Effector memory CD8-positive, alpha-beta T cell (primary cell): ENCODE measurements at regions not wholly inside any gene's neighbourhood (a gene's known extent, or its start where the extent isn't known, plus 50 kb on each side); places are given as distances from the start of the nearest gene placed in this dataset.

ENCODE experiments used
- ATAC-seq: fragments of 150-1000 bp; cut with Tn5 transposase; replicated peaks from 2 replicates; pipeline ENCODE4 v1.10.0; 2021; ENCODE audit warnings: mild to moderate bottlenecking, moderate library complexity
- DNase-seq, 3 experiments: peaks; one replicate each; pipeline ENCODE4 v3.0.0; 2021
- H3K27ac Mint-ChIP-seq, 2 donors: one replicate each; pipeline ENCODE4 v1.8.0; 2022; ENCODE audit warnings: mild to moderate bottlenecking in 2 of 2, mixed read lengths in 2 of 2, moderate library complexity in 2 of 2
- H3K27me3 Mint-ChIP-seq, 2 donors: one replicate each; pipeline ENCODE4 v1.8.0; 2022; ENCODE audit warnings: mixed read lengths in 2 of 2
- H3K36me3 Mint-ChIP-seq: one replicate; pipeline ENCODE4 v1.8.0; 2022; ENCODE audit warnings: mild to moderate bottlenecking, moderate library complexity, mixed read lengths; ENCODE audit not compliant: insufficient read depth
- H3K4me1 Mint-ChIP-seq, 2 donors: one replicate each; pipeline ENCODE4 v1.8.0; 2022; ENCODE audit warnings: low read depth in 2 of 2, mixed read lengths in 2 of 2
- H3K4me3 Mint-ChIP-seq, 2 donors: one replicate each; pipeline ENCODE4 v1.8.0; 2022; ENCODE audit warnings: mild to moderate bottlenecking in 2 of 2, mixed read lengths in 2 of 2, moderate library complexity in 2 of 2
- H3K9me3 Mint-ChIP-seq, 2 donors: one replicate each; pipeline ENCODE4 v1.8.0; 2022; ENCODE audit warnings: mixed read lengths in 2 of 2

DNA sequence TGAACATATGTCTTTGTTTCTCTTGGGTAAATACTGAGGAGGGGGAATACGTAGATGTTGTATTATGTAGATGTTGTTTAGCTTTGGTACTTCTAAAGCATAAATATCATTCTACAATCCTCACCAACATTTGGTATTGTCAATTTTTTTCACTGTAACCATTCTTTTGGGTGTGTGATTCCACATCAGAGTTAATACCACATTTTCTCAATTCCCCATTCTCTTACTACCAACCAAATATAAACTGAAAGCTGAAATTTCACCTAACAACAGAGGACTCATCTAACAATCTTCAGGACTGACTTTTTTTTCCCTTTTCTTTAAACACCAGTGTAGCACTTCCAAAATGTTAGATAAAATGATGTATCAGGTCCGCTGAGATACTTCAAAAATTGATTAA lies 120.7 kb upstream of the RIOK3 start:
- Mint-ChIP-seq H3K36me3 (peaks cover 3% of the 10 kb centered on the region), H3K4me1 (no peaks in the 10 kb centered on the region), H3K27me3 (no peaks in the 10 kb centered on the region), H3K9me3 (no peaks in the 10 kb centered on the region), H3K27ac (no peak overlapping the region), H3K4me3 (no peak overlapping the region)
- ATAC-seq (no peak), DNase-seq (no peak)

DNA sequence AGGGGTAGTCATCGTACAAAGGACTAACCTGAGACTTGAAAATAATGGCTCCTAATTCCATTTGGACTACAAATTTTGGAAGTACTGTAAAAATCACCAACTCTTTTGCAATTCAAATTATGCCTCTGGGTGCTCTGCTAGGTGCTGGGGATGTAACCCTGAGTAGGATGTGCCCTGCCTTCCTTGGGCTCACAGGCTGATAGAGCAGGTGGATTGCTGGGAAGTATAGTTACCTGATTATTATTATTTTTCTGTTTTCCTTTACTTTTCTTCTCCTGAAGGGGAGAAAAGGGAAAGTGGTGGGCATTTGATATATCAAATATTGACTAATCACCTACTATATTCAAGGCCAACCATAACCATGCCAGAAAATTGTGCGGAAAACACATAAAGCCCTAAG lies 119.3 kb upstream of the RIOK3 start:
- H3K36me3 Mint-ChIP-seq = peaks cover 3% of the 10 kb centered on the region
- ATAC-seq = no peak
- no peaks in the 10 kb centered on the region for H3K9me3 Mint-ChIP-seq

DNA sequence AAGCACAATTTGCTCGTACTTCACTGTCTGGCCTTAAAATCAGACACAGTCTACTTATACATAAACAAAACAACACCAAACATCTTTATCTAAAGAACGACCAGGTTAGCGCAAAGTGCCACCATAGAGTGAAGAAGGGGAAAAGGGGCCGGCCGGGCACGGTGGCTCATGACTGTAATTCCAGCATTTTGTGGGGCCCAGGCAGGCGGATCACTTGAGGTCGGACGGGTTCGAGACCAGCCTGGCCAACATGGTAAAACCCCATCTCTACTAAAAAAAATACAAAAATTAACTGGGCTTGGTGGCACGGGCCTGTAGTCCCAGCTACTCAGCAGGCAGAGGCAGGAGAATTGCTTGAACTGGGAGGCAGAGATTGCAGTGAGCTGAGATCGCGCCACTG lies 118.5 kb upstream of the RIOK3 start:
- Mint-ChIP-seq H3K9me3 (no peaks in the 10 kb centered on the region), H3K27me3 (no peaks in the 10 kb centered on the region), H3K36me3 (peaks cover 3% of the 10 kb centered on the region), H3K4me1 (no peaks in the 10 kb centered on the region), H3K4me3 (no peak overlapping the region), H3K27ac (no peak overlapping the region)
- DNase-seq (no peak), ATAC-seq (no peak)

More for the DNA sequence above, 119.3 kb upstream of the RIOK3 start:
- no peak for DNase-seq
- Mint-ChIP-seq H3K4me1 (no peaks in the 10 kb centered on the region), H3K4me3 (no peak overlapping the region), H3K27ac (no peak overlapping the region), H3K27me3 (no peaks in the 10 kb centered on the region)

DNA sequence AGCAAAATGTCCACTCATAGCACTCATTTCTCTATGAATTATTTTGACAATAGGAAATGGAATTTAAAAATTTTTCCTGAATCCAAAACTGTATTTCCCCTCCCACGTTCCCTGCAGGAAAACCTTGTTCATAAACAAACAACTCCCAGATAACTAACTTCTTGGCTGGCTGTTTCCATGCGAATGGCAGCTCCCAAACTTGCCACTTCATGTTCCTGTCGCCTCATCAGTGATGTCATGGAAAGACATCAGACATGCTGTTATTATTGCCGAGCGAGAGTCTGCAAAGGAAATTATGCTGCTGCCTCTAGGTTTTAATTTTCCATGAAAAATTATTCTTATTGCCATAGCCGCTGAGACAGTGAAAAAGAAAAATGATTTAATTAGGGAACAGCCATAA lies 117.0 kb upstream of the RIOK3 start:
- DNase-seq (no peak), ATAC-seq (no peak)
- H3K4me1 Mint-ChIP-seq = no peaks in the 10 kb centered on the region
- H3K36me3 Mint-ChIP-seq = peaks cover 3% of the 10 kb centered on the region
- H3K4me3 Mint-ChIP-seq = no peak overlapping the region
- no peak overlapping the region for H3K27ac Mint-ChIP-seq
- H3K9me3 Mint-ChIP-seq = no peaks in the 10 kb centered on the region
- no peaks in the 10 kb centered on the region for H3K27me3 Mint-ChIP-seq

DNA sequence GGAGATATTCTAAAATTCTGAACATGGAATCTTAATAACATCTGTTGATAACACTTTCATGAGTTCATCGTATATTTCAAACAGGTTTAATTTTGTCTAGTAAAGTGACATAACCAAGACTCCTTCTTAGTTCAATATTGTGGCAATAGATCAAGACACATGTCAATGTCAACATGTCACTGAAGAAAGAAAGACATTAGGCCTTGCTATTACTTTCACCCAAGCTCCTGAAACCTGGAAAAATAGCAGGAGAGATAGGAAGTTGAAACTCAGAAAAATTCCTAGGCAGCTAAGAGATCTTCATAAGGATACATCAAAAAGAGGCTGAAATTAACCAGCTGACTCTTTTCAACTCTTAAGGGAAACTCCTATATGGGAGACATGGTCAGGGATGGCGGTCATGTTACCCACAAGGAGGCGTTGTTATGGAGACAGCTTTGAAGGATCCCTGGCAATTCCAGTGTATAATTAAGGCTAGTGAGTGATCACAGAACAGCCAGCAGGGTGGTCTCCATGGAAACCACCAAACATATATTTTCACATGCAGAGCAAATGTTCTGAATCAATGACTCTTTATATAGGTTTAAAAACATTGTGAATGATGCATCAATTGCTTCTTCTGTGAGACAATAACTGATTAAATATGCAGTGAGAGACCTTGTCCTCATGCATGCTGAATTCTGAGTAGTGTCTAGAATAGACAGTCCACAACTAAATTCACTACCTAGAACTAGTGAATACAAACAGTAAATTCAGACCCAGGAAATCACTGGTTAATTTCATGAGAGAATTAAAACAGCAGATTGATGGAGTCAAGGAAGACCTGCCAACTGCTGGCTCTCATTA lies 115.3 kb upstream of the RIOK3 start:
- H3K27me3 Mint-ChIP-seq = no peaks in the 10 kb centered on the region
- no peaks in the 10 kb centered on the region for H3K36me3 Mint-ChIP-seq
- no peaks in the 10 kb centered on the region for H3K9me3 Mint-ChIP-seq
- no peaks in the 10 kb centered on the region for H3K4me1 Mint-ChIP-seq
- ATAC-seq (no peak), DNase-seq (no peak)
- H3K4me3 Mint-ChIP-seq = no peak overlapping the region
- no peak overlapping the region for H3K27ac Mint-ChIP-seq

DNA sequence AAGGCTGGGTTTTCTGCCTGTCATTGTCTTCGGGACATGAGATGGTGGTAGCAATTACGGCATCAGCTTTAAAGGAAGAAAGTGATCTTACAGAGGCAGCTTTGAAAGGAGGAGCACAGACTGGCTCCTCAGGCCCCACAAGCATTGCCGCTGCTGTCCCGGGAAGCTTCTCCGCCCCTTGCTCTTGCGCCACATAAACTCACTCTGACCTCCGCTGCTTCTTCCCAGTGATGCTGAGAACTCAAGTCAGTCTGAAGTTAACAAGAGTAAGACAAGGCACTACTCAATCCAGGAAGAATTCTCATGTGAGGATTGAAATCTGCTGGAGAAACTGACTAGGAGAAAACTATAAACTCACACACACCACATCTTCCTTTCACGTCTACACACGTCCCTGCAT lies 112.4 kb upstream of the RIOK3 start:
- DNase-seq = no peak
- H3K27ac Mint-ChIP-seq = peak overlapping the region in 1 of 2 donors; percentile 32

DNA sequence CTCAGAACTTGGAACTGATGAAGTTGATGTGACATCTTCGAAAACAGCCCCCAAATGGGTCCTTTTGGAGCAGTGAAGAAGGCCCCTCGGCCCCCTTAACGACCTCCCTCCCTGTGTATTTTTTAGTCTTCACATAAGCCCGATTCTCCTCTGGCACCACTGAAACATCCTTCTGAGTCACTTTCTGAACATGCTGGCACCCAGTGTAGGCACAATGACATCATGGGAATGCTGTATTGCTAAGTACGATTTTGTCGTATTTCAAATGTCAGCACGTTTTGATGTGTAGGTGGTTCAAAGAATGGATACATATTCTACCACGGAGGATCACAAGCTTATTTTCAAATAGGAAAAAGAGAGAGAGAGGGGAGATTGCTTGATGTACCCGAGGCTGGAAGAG lies 111.7 kb upstream of the RIOK3 start:
- H3K4me3 Mint-ChIP-seq = no peak overlapping the region
- no peaks in the 10 kb centered on the region for H3K4me1 Mint-ChIP-seq
- H3K27me3 Mint-ChIP-seq = no peaks in the 10 kb centered on the region
- DNase-seq (no peak), ATAC-seq (no peak)
- H3K27ac Mint-ChIP-seq = no peak overlapping the region
- no peaks in the 10 kb centered on the region for H3K36me3 Mint-ChIP-seq
- H3K9me3 Mint-ChIP-seq = no peaks in the 10 kb centered on the region

More for the DNA sequence above, 112.4 kb upstream of the RIOK3 start:
- Mint-ChIP-seq H3K36me3 (no peaks in the 10 kb centered on the region), H3K4me3 (no peak overlapping the region), H3K4me1 (no peaks in the 10 kb centered on the region), H3K27me3 (no peaks in the 10 kb centered on the region), H3K9me3 (no peaks in the 10 kb centered on the region)
- ATAC-seq = no peak

DNA sequence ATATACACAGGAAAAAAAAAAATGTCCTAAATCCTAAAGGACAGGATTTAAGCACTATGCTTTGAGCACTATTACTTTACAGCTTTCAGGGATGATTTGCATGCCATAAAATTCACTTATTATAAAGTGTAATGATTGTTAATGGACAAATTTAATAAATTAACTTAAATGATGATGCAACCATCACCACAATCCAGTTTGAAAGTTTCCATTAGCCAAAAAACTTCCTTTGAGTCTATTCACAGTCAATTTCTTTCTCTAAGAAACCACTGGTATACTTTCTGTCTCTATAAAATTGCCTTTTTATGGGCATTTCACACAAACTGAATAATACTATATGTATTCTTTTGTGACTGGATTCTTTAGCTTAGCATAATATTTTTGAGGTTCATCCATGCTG lies 111.1 kb upstream of the RIOK3 start:
- DNase-seq (no peak), ATAC-seq (no peak)
- Mint-ChIP-seq H3K4me3 (no peak overlapping the region), H3K9me3 (no peaks in the 10 kb centered on the region), H3K36me3 (no peaks in the 10 kb centered on the region), H3K27me3 (no peaks in the 10 kb centered on the region), H3K27ac (no peak overlapping the region), H3K4me1 (no peaks in the 10 kb centered on the region)

DNA sequence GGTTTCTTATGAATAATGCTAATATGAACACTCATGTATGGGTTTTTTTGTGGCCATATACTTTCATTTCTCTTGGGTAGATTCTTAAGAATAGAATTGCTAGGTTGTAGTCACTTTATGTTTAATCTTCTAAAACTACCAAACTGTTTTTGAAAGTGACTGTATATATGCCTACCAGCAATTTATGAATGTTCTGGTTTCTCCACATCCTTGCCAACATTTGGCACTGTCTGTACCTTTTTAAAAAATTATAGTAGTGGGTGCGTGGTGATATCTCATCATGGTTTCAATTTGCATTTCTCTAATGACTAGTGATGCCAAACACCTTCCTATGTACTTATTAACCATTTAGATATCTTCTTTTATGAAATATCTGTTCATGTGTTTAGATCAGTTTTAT lies 110.6 kb upstream of the RIOK3 start:
- ATAC-seq (no peak), DNase-seq (no peak)
- H3K4me1 Mint-ChIP-seq = no peaks in the 10 kb centered on the region
- no peak overlapping the region for H3K4me3 Mint-ChIP-seq
- H3K27ac Mint-ChIP-seq = no peak overlapping the region
- no peaks in the 10 kb centered on the region for H3K36me3 Mint-ChIP-seq
- no peaks in the 10 kb centered on the region for H3K9me3 Mint-ChIP-seq
- H3K27me3 Mint-ChIP-seq = no peaks in the 10 kb centered on the region

DNA sequence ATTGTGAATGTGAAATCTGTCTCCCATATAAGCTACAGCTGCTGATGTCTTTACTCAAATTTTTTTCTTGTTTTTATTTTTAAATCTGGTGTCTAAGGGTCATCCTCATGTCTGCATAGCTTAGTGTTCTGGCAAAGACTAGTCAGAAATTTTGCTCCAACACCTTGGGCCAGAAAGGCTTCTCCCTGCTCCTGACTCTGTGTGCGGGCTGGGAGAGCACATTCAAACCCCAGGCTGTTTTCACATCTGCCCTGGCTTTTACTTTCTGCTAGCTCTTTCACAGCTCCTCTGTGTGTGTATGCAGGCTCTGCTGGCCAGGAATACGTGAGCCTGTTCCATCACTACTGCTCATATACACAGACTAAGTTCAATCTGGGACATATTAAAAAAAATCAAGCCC lies 102.9 kb upstream of the RIOK3 start:
- H3K27ac Mint-ChIP-seq = no peak overlapping the region
- H3K27me3 Mint-ChIP-seq = no peaks in the 10 kb centered on the region
- no peaks in the 10 kb centered on the region for H3K9me3 Mint-ChIP-seq
- DNase-seq (no peak), ATAC-seq (no peak)
- H3K36me3 Mint-ChIP-seq = no peaks in the 10 kb centered on the region
- no peak overlapping the region for H3K4me3 Mint-ChIP-seq
- H3K4me1 Mint-ChIP-seq = peaks cover 0 to 2% of the 10 kb centered on the region in 2 donors

DNA sequence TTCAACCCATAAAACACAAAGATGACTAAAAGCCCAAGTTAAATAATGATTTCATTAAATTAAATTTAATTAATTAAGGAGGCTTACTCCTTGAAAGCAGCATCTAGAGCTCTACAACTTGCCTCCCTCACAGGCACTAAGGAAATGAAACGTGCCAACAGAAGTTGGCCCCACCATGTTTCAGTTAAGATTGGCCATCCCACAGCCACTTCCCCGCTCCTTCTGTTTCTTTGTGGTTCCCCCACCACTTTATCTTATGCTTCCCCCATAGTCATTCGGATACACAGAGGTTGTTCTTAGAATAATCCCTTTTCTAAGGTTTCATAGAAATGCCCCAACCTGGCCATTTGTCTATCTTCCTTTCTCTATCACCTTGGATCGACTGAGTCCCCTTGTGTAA lies 101.6 kb upstream of the RIOK3 start:
- no peak overlapping the region for H3K27ac Mint-ChIP-seq
- H3K27me3 Mint-ChIP-seq = no peaks in the 10 kb centered on the region
- H3K4me1 Mint-ChIP-seq = peaks cover 0 to 2% of the 10 kb centered on the region in 2 donors
- no peak overlapping the region for H3K4me3 Mint-ChIP-seq
- DNase-seq (no peak), ATAC-seq (no peak)
- no peaks in the 10 kb centered on the region for H3K36me3 Mint-ChIP-seq
- H3K9me3 Mint-ChIP-seq = no peaks in the 10 kb centered on the region

DNA sequence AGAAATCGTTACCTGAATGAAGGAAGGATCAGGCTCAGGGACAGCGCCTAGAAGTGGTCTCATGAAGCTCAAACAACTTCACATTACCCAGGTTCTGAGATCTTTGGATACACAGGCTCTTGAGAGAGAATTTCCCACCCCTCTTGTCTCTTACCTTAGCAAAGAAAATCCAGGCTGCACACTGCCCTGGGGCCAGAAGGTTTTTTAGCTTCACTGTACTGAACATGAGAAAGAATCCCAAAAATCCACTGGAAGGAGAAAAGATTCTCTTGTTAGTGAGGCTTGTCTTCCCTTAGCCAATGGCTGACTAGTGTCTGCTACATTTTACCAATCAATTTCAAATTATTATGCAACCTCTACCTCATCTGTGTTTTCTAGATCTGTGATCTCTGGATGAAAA lies 101.0 kb upstream of the RIOK3 start:
- Mint-ChIP-seq H3K9me3 (no peaks in the 10 kb centered on the region), H3K27ac (no peak overlapping the region), H3K36me3 (no peaks in the 10 kb centered on the region), H3K4me3 (no peak overlapping the region), H3K27me3 (no peaks in the 10 kb centered on the region), H3K4me1 (peaks cover 0 to 2% of the 10 kb centered on the region in 2 donors)
- no peak for DNase-seq
- ATAC-seq = no peak

DNA sequence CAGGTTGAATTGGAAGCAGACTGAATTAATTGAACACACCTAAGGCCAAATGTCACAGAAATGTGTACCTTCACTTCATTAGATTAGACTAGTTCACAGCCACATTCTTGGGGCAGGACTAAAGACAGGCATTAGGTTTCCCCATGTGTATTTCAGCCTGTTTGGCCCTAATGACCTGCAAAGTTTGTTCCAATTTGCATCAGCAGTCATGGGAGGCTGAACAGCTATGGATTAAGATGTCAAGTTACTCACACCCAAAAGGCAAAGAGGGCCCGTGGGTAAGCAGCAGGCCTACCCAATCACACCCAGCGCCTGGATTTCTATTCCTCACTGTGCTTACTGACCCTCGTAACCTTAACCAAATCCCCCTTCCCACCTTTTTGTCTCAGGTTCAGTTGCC lies 99.6 kb upstream of the RIOK3 start:
- H3K36me3 Mint-ChIP-seq = no peaks in the 10 kb centered on the region
- H3K4me3 Mint-ChIP-seq = no peak overlapping the region
- H3K27me3 Mint-ChIP-seq = no peaks in the 10 kb centered on the region
- H3K4me1 Mint-ChIP-seq = peaks cover 5 to 6% of the 10 kb centered on the region in 2 donors
- ATAC-seq = no peak
- peak overlapping the region in 1 of 2 donors; percentile 75 for H3K27ac Mint-ChIP-seq
- H3K9me3 Mint-ChIP-seq = no peaks in the 10 kb centered on the region
- no peak for DNase-seq

DNA sequence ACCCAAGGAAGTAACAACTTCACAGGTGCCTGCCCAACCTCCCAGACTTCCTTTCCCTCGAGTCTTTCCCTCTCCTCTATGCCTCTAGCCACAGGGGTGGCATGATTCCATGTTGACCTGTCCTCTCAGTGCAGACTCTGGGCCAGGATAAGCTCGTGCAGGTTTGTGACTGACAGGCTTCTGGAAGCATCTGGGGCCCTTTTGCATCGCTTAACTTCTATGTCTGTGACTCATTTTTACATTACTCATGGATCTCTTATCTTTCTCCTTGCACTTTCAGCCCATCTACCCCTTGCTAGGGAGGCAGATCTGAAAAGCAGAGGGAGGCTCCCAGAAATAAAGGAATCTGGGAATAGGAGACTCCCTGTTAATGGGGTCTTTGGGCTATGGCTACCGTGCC lies 98.5 kb upstream of the RIOK3 start:
- Mint-ChIP-seq H3K36me3 (no peaks in the 10 kb centered on the region), H3K27me3 (no peaks in the 10 kb centered on the region), H3K4me3 (no peak overlapping the region), H3K4me1 (peaks cover 12 to 13% of the 10 kb centered on the region in 2 donors), H3K27ac (no peak overlapping the region), H3K9me3 (no peaks in the 10 kb centered on the region)
- no peak for DNase-seq
- no peak for ATAC-seq
